ENCODE measurements at regions not wholly inside any gene's neighbourhood (a gene's known extent, or its start where the extent isn't known, plus 50 kb on each side); places are given as distances from the start of the nearest gene placed in this dataset.

- DNase-seq (ENCODE audit: low read depth, low spot score) = peak; percentile 63
- no peak for TF ChIP-seq CTCF (IDR thresholded peaks at IDR 0.05; ENCODE audit: insufficient read depth, low read length, missing control alignments)
- no peak overlapping the region for H3K4me3 ChIP-seq (ENCODE audit: low read depth, low read length)
- CTCF ChIA-PET = interaction anchor here (1.2 to 1.5 kb wide), 2 partner anchors 10 to 68 kb away, joined by 3 to 4 read pairs; no protein-coding TSS in a partner anchor
- POLR2A ChIA-PET = interaction anchor here (0.5 to 1.2 kb wide), 3 partner anchors 12 to 1040 kb away, joined by 3 read pairs; no protein-coding TSS in a partner anchor
These were observed 145.6 kb upstream of the TNC start for GRCh38 chr9:115263371-115264075.

GRCh38 chr9:115264313-115264712, 146.4 kb upstream of the TNC start:
- ChIA-PET CTCF (interaction anchor here (1.2 to 1.5 kb wide), 2 partner anchors 11 to 69 kb away, joined by 3 to 4 read pairs; no protein-coding TSS in a partner anchor), POLR2A (interaction anchor here (1.2 kb wide), 1 partner anchor 14 kb away, joined by 3 read pairs; no protein-coding TSS in a partner anchor)
- no peak for DNase-seq (ENCODE audit: low read depth, low spot score)
- H3K4me3 ChIP-seq (ENCODE audit: low read depth, low read length) = no peak overlapping the region
- no peak for TF ChIP-seq CTCF (IDR thresholded peaks at IDR 0.05; ENCODE audit: insufficient read depth, low read length, missing control alignments)

- DNase-seq (ENCODE audit: low read depth, low spot score) = no peak
- no peak overlapping the region for H3K4me3 ChIP-seq (ENCODE audit: low read depth, low read length)
- POLR2A ChIA-PET = no interaction called here
- no peak for TF ChIP-seq CTCF (IDR thresholded peaks at IDR 0.05; ENCODE audit: insufficient read depth, low read length, missing control alignments)
- CTCF ChIA-PET = no interaction called here
These were observed 149.8 kb upstream of the TNC start for GRCh38 chr9:115267790-115268189.

- DNase-seq (ENCODE audit: low read depth, low spot score) = no peak
- H3K4me3 ChIP-seq (ENCODE audit: low read depth, low read length) = no peak overlapping the region
- ChIA-PET POLR2A (interaction anchor here (0.5 to 0.9 kb wide), 2 partner anchors 12 to 73 kb away, joined by 3 read pairs; no protein-coding TSS in a partner anchor), CTCF (interaction anchor here (1.4 kb wide), 1 partner anchor 248 kb away, joined by 3 read pairs; no protein-coding TSS in a partner anchor)
- TF ChIP-seq CTCF (IDR thresholded peaks at IDR 0.05; ENCODE audit: insufficient read depth, low read length, missing control alignments) = no peak
These were observed 157.8 kb upstream of the TNC start for GRCh38 chr9:115275753-115276152.

GRCh38 chr9:115276621-115277020, 158.7 kb upstream of the TNC start:
- DNase-seq (ENCODE audit: low read depth, low spot score) = no peak
- ChIA-PET CTCF (interaction anchor here (1.4 to 1.6 kb wide), 2 partner anchors 13 to 247 kb away, joined by 3 to 4 read pairs; no protein-coding TSS in a partner anchor), POLR2A (interaction anchor here (0.9 kb wide), 1 partner anchor 74 kb away, joined by 3 read pairs; no protein-coding TSS in a partner anchor)
- TF ChIP-seq CTCF (IDR thresholded peaks at IDR 0.05; ENCODE audit: insufficient read depth, low read length, missing control alignments) = no peak
- H3K4me3 ChIP-seq (ENCODE audit: low read depth, low read length) = no peak overlapping the region

GRCh38 chr9:115277301-115277700, 159.3 kb upstream of the TNC start:
- no peak for TF ChIP-seq CTCF (IDR thresholded peaks at IDR 0.05; ENCODE audit: insufficient read depth, low read length, missing control alignments)
- no peak for DNase-seq (ENCODE audit: low read depth, low spot score)
- ChIA-PET CTCF (interaction anchor here (1.4 to 1.6 kb wide), 2 partner anchors 12 to 247 kb away, joined by 3 to 4 read pairs; no protein-coding TSS in a partner anchor), POLR2A (no interaction called here)
- H3K4me3 ChIP-seq (ENCODE audit: low read depth, low read length) = no peak overlapping the region
